Activated naive CD4-positive, alpha-beta T cell treated with anti-CD3 and anti-CD28 coated beads, Interleukin-2, amount 10 ng/mL, durations not matched to agents 7 days and 5 days (primary cell): ENCODE measurements at regions not wholly inside any gene's neighbourhood (a gene's known extent, or its start where the extent isn't known, plus 50 kb on each side); places are given as distances from the start of the nearest gene placed in this dataset.

ENCODE experiments used
- CTCF ChIA-PET: fragments of 350-600 bp; sonication (Branson Sonifier 250); formaldehyde crosslinking; loops from one replicate; lab custom pipeline; 2021; ENCODE audit warnings: antibody characterized with exemption; lab: Charles Lee
- DNase-seq: peaks from one replicate; pipeline ENCODE4 v3.0.0-alpha.2; 2020
- H3K27ac Mint-ChIP-seq: one replicate; pipeline ENCODE4 v1.8.0; 2021; ENCODE audit warnings: mild to moderate bottlenecking, moderate library complexity, mixed read lengths
- H3K27me3 Mint-ChIP-seq: one replicate; pipeline ENCODE4 v1.8.0; 2021; ENCODE audit warnings: mild to moderate bottlenecking, mixed read lengths
- H3K36me3 Mint-ChIP-seq: one replicate; pipeline ENCODE4 v1.8.0; 2021; ENCODE audit warnings: mixed read lengths
- H3K4me1 Mint-ChIP-seq: one replicate; pipeline ENCODE4 v1.8.0; 2021; ENCODE audit warnings: mixed read lengths
- H3K4me3 Mint-ChIP-seq: one replicate; pipeline ENCODE4 v1.8.0; 2021; ENCODE audit warnings: mild to moderate bottlenecking, moderate library complexity, mixed read lengths
- H3K9me3 Mint-ChIP-seq: one replicate; pipeline ENCODE4 v1.8.0; 2021; ENCODE audit warnings: mixed read lengths

GRCh38 chr18:43876286-43876685 lies 599.0 kb upstream of the SYT4 start:
- no peak for DNase-seq
- no peaks in the 10 kb centered on the region for H3K36me3 Mint-ChIP-seq
- CTCF ChIA-PET, result no interaction called here
- peaks cover 10% of the 10 kb centered on the region for H3K9me3 Mint-ChIP-seq
- H3K4me3 Mint-ChIP-seq, result no peak overlapping the region
- no peaks in the 10 kb centered on the region for H3K27me3 Mint-ChIP-seq
- no peaks in the 10 kb centered on the region for H3K4me1 Mint-ChIP-seq
- no peak overlapping the region for H3K27ac Mint-ChIP-seq

GRCh38 chr18:43876748-43877147 lies 599.5 kb upstream of the SYT4 start:
- DNase-seq, result no peak
- H3K4me1 Mint-ChIP-seq, result no peaks in the 10 kb centered on the region
- peaks cover 8% of the 10 kb centered on the region for H3K9me3 Mint-ChIP-seq
- no peak overlapping the region for H3K4me3 Mint-ChIP-seq
- no peak overlapping the region for H3K27ac Mint-ChIP-seq
- H3K36me3 Mint-ChIP-seq, result no peaks in the 10 kb centered on the region
- H3K27me3 Mint-ChIP-seq, result no peaks in the 10 kb centered on the region
- CTCF ChIA-PET, result no interaction called here

- no peak overlapping the region for H3K27ac Mint-ChIP-seq
These were observed 600.5 kb upstream of the SYT4 start for GRCh38 chr18:43877616-43878321.

GRCh38 chr18:43879415-43879814 lies 602.1 kb upstream of the SYT4 start:
- Mint-ChIP-seq H3K9me3 (peaks cover 8% of the 10 kb centered on the region), H3K27ac (no peak overlapping the region), H3K27me3 (no peaks in the 10 kb centered on the region), H3K4me1 (no peaks in the 10 kb centered on the region), H3K4me3 (no peak overlapping the region), H3K36me3 (no peaks in the 10 kb centered on the region)
- CTCF ChIA-PET, result no interaction called here
- DNase-seq, result no peak

More at GRCh38 chr18:43877616-43878321, 600.5 kb upstream of the SYT4 start:
- CTCF ChIA-PET, result no interaction called here
- no peak overlapping the region for H3K4me3 Mint-ChIP-seq
- H3K27me3 Mint-ChIP-seq, result no peaks in the 10 kb centered on the region
- H3K9me3 Mint-ChIP-seq, result peaks cover 8% of the 10 kb centered on the region
- H3K4me1 Mint-ChIP-seq, result no peaks in the 10 kb centered on the region
- DNase-seq, result no peak
- H3K36me3 Mint-ChIP-seq, result no peaks in the 10 kb centered on the region

- Mint-ChIP-seq H3K36me3 (no peaks in the 10 kb centered on the region), H3K27ac (no peak overlapping the region), H3K4me1 (no peaks in the 10 kb centered on the region), H3K27me3 (no peaks in the 10 kb centered on the region), H3K4me3 (no peak overlapping the region), H3K9me3 (peaks cover 12% of the 10 kb centered on the region)
- DNase-seq, result no peak
- CTCF ChIA-PET, result no interaction called here
These were observed 605.2 kb upstream of the SYT4 start for GRCh38 chr18:43882358-43883055.

- H3K4me1 Mint-ChIP-seq, result no peaks in the 10 kb centered on the region
- peaks cover 17% of the 10 kb centered on the region for H3K9me3 Mint-ChIP-seq
- H3K27me3 Mint-ChIP-seq, result no peaks in the 10 kb centered on the region
- no peak overlapping the region for H3K4me3 Mint-ChIP-seq
- no peak overlapping the region for H3K27ac Mint-ChIP-seq
- DNase-seq, result no peak
- CTCF ChIA-PET, result no interaction called here
- no peaks in the 10 kb centered on the region for H3K36me3 Mint-ChIP-seq
These were observed 606.6 kb upstream of the SYT4 start for GRCh38 chr18:43883886-43884285.

- Mint-ChIP-seq H3K27ac (no peak overlapping the region), H3K27me3 (no peaks in the 10 kb centered on the region), H3K4me1 (no peaks in the 10 kb centered on the region), H3K4me3 (no peak overlapping the region), H3K36me3 (no peaks in the 10 kb centered on the region), H3K9me3 (peaks cover 17% of the 10 kb centered on the region)
- DNase-seq, result no peak
- CTCF ChIA-PET, result interaction anchor here (0.6 kb wide), 1 partner anchor 675 kb away, joined by 3 read pairs; no protein-coding TSS in a partner anchor
These were observed 609.1 kb upstream of the SYT4 start for GRCh38 chr18:43886341-43886740.

GRCh38 chr18:43887491-43887890 lies 610.2 kb upstream of the SYT4 start:
- H3K4me1 Mint-ChIP-seq, result no peaks in the 10 kb centered on the region
- peaks cover 17% of the 10 kb centered on the region for H3K9me3 Mint-ChIP-seq
- H3K27me3 Mint-ChIP-seq, result no peaks in the 10 kb centered on the region
- no peak for DNase-seq
- CTCF ChIA-PET, result no interaction called here
- no peak overlapping the region for H3K27ac Mint-ChIP-seq
- no peak overlapping the region for H3K4me3 Mint-ChIP-seq
- no peaks in the 10 kb centered on the region for H3K36me3 Mint-ChIP-seq

- CTCF ChIA-PET, result no interaction called here
These were observed 611.3 kb upstream of the SYT4 start for GRCh38 chr18:43888598-43888997.

GRCh38 chr18:43893001-43893637 lies 615.8 kb upstream of the SYT4 start:
- Mint-ChIP-seq H3K27me3 (no peaks in the 10 kb centered on the region), H3K9me3 (peaks cover 12% of the 10 kb centered on the region), H3K4me3 (no peak overlapping the region), H3K36me3 (no peaks in the 10 kb centered on the region), H3K27ac (no peak overlapping the region), H3K4me1 (no peaks in the 10 kb centered on the region)
- CTCF ChIA-PET, result no interaction called here
- no peak for DNase-seq

More at GRCh38 chr18:43888598-43888997, 611.3 kb upstream of the SYT4 start:
- H3K4me3 Mint-ChIP-seq, result no peak overlapping the region
- no peaks in the 10 kb centered on the region for H3K36me3 Mint-ChIP-seq
- H3K4me1 Mint-ChIP-seq, result no peaks in the 10 kb centered on the region
- peaks cover 17% of the 10 kb centered on the region for H3K9me3 Mint-ChIP-seq
- H3K27ac Mint-ChIP-seq, result no peak overlapping the region
- DNase-seq, result no peak
- H3K27me3 Mint-ChIP-seq, result no peaks in the 10 kb centered on the region

GRCh38 chr18:43904209-43904837 lies 627.0 kb upstream of the SYT4 start:
- DNase-seq, result no peak
- Mint-ChIP-seq H3K36me3 (no peaks in the 10 kb centered on the region), H3K9me3 (peaks cover 2% of the 10 kb centered on the region), H3K4me1 (no peaks in the 10 kb centered on the region), H3K27me3 (no peaks in the 10 kb centered on the region), H3K4me3 (no peak overlapping the region), H3K27ac (no peak overlapping the region)
- CTCF ChIA-PET, result no interaction called here

GRCh38 chr18:43914018-43914417 lies 636.7 kb upstream of the SYT4 start:
- Mint-ChIP-seq H3K9me3 (peaks cover 6% of the 10 kb centered on the region), H3K36me3 (no peaks in the 10 kb centered on the region), H3K4me1 (no peaks in the 10 kb centered on the region), H3K27me3 (no peaks in the 10 kb centered on the region), H3K4me3 (no peak overlapping the region), H3K27ac (no peak overlapping the region)
- CTCF ChIA-PET, result no interaction called here
- DNase-seq, result no peak

GRCh38 chr18:43916984-43917383 lies 639.7 kb upstream of the SYT4 start:
- Mint-ChIP-seq H3K4me1 (no peaks in the 10 kb centered on the region), H3K4me3 (no peak overlapping the region), H3K27me3 (no peaks in the 10 kb centered on the region), H3K9me3 (peaks cover 3% of the 10 kb centered on the region), H3K36me3 (no peaks in the 10 kb centered on the region), H3K27ac (no peak overlapping the region)
- CTCF ChIA-PET, result no interaction called here
- no peak for DNase-seq

- no peak overlapping the region for H3K4me3 Mint-ChIP-seq
- no peak for DNase-seq
- H3K36me3 Mint-ChIP-seq, result no peaks in the 10 kb centered on the region
- H3K9me3 Mint-ChIP-seq, result peaks cover 3% of the 10 kb centered on the region
- CTCF ChIA-PET, result no interaction called here
- H3K27me3 Mint-ChIP-seq, result no peaks in the 10 kb centered on the region
- no peak overlapping the region for H3K27ac Mint-ChIP-seq
- H3K4me1 Mint-ChIP-seq, result no peaks in the 10 kb centered on the region
These were observed 640.2 kb upstream of the SYT4 start for GRCh38 chr18:43917520-43917919.
